Heart right ventricle (tissue), 16 donors: ENCODE measurements at regions not wholly inside any gene's neighbourhood (a gene's known extent, or its start where the extent isn't known, plus 50 kb on each side); places are given as distances from the start of the nearest gene placed in this dataset.
"Not testable (repeated sequence)": the region's sequence is repeated elsewhere in the genome, so short reads cannot be mapped to it uniquely, and the experiment has no call there.

Experiments
- ATAC-seq, 8 donors: fragments of 200-7000 bp; cut with Tn5 transposase; one replicate each; pipeline ENCODE4 v1.9.1; 2020; ENCODE audit warnings: mild to moderate bottlenecking in 8 of 8, moderate library complexity in 8 of 8, moderate number of reproducible peaks in 1 of 8
- DNase-seq, 2 donors: peaks; one replicate each; pipeline ENCODE4 v3.0.0-alpha.2; 2020
- H3K27ac ChIP-seq, 10 donors: fragments of 200-600 bp; sonication (generic) in 2 of 10; one replicate each; pipeline versions ENCODE4 v1.5.0 to v1.8.0; 2020 to 2022; ENCODE audit warnings: mild to moderate bottlenecking in 3 of 10
- H3K27me3 ChIP-seq, 7 donors: fragments of 200-600 bp; one replicate each; pipeline ENCODE4 v1.8.0; 2021 to 2022; ENCODE audit warnings: mild to moderate bottlenecking in 2 of 7
- H3K36me3 ChIP-seq, 9 donors: fragments of 200-600 bp; sonication (generic) in 1 of 9; one replicate each; pipeline versions ENCODE4 v1.5.0 to v1.8.0; 2020 to 2022; ENCODE audit warnings: mild to moderate bottlenecking in 2 of 9
- H3K4me1 ChIP-seq, 9 donors: fragments of 200-600 bp; sonication (generic) in 1 of 9; one replicate each; pipeline versions ENCODE4 v1.5.0 to v1.8.0; 2020 to 2022; ENCODE audit warnings: mild to moderate bottlenecking in 4 of 9
- H3K4me3 ChIP-seq, 10 donors: fragments of 200-600 bp; sonication (generic) in 2 of 10; one replicate each; pipeline versions ENCODE4 v1.5.0 to v1.8.0; 2020 to 2022; ENCODE audit warnings: mild to moderate bottlenecking in 7 of 10, moderate library complexity in 2 of 10
- H3K9me3 ChIP-seq, 11 donors: fragments of 200-600 bp in 10 of 11; sonication (generic) in 2 of 11; one replicate each; pipeline versions ENCODE4 v1.5.0 to v1.8.0; 2013 to 2022; ENCODE audit warnings: mild to moderate bottlenecking in 2 of 11, control low read depth in 1 of 11, moderate library complexity in 1 of 11
- WGBS, 2 donors: extraction: QIAGEN DNeasy Blood & Tissue Kit; methylation state at CpG; one replicate each; pipeline ENCODE4 v1.1.7; 2013; ENCODE audit warnings: inconsistent platforms in 1 of 2; 5-methylcytosine and 5-hydroxymethylcytosine counted together
- intact Hi-C, 10 donors: fragments of 100-400 bp; cut with DNase I; formaldehyde crosslinking; loops; one replicate each; pipeline versions ENCODE4 v1.11.1 to v1.14.2; 2022
- TF ChIP-seq, protein P1 (sequence below), 9 donors: fragments of 200-600 bp; sonication (generic) in 2 of 9; IDR thresholded peaks; one replicate each; pipeline versions ENCODE4 v1.5.0 to v1.8.0; 2021 to 2022; ENCODE audit warnings: antibody characterized with exemption in 9 of 9, mild to moderate bottlenecking in 5 of 9, moderate library complexity in 1 of 9
- donor health status: Arrhythmogenic right ventricular cardiomyopathy.
- donor health status: ischemic (EF 13 %, LVEDD 7.1; RV severe dilation, severe dysfunction).
- donor health status: healthy with polysubstance abuse.
- donor health status: DM: no; HTN: yes; CAD: no.
- donor health status: DM: no; HTN: no; CAD: no.
- donor health status: ischemic (EF 25% LVEDD 6.9; RV normal size, moderate dysfunction).
- donor health status: ischemic (EF 25% LVEDD 5.7; RV mildly dilated, moderate dysfunction).
- donor health status: healthy.
- donor health status: DM: yes; HTN: yes; CAD: no.
- donor health status: Ischemic cardiomyopathy.
- donor health status: ischemic (EF 35%, LVEDD 5.7; RV mildly dilated, moderate dysfunction).
- donor health status: nonischemic (EF 11% LVEDD 7.7; RV severe dilation, severe dysfunction).
- donor health status: DM: yes; HTN: yes; CAD: no.
- donor health status: PGD.
- donor health status: ischemic (EF 29% LVEDD 5.4; RV normal size, mild dysfunction).
- donor health status: nonischemic (EF 23%, LVEDD 6.1; RV moderate dilation, normal function).

DNA sequence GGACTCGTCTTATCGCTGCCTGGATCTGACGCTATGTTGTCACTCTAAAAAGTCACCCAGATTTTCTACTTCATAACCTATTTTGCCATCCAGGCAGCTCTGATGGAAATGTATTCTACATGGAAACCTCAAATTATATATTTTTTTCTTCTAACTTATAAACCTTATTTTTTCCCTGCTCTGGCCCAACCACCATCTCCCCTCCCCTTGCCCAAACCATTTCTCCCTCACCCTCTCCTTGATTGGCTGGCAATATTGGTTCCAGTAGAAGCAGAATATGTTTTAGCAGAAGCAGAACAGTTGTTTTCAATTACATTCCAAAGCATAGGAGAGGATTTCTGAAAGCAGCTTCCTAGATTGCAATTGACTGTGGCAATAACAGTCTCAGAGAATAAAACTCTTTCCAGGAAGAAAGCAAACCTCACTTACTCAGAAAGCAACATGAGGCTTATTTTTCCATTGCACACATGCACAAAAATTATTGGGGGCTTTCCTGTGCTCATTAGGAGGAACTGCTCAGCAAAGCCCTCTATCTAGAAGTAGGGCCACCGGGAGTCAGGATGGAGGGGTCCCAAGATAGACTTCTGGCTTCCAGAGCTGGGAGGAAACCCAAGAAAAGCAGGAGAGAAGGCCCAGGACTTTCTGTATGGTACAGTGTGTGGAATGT is 191.8 kb downstream of the ESM1 start:
- H3K27ac ChIP-seq, result no peak overlapping the region
- peaks cover 0 to 17% (median 6%) of the 10 kb centered on the region in 9 donors for H3K4me1 ChIP-seq
- no peaks in the 10 kb centered on the region for H3K36me3 ChIP-seq
- no peaks in the 10 kb centered on the region for H3K9me3 ChIP-seq
- ATAC-seq (peak in 1 of 8 donors; percentile 76), DNase-seq (no peak)
- no peak overlapping the region for H3K4me3 ChIP-seq
- intact Hi-C loops, result no loop called here
- WGBS, 2 donors, result 83 to 88% methylated on average over 4 of the region's 4 CpGs
- no peaks in the 10 kb centered on the region for H3K27me3 ChIP-seq
- TF ChIP-seq, protein P1, sequence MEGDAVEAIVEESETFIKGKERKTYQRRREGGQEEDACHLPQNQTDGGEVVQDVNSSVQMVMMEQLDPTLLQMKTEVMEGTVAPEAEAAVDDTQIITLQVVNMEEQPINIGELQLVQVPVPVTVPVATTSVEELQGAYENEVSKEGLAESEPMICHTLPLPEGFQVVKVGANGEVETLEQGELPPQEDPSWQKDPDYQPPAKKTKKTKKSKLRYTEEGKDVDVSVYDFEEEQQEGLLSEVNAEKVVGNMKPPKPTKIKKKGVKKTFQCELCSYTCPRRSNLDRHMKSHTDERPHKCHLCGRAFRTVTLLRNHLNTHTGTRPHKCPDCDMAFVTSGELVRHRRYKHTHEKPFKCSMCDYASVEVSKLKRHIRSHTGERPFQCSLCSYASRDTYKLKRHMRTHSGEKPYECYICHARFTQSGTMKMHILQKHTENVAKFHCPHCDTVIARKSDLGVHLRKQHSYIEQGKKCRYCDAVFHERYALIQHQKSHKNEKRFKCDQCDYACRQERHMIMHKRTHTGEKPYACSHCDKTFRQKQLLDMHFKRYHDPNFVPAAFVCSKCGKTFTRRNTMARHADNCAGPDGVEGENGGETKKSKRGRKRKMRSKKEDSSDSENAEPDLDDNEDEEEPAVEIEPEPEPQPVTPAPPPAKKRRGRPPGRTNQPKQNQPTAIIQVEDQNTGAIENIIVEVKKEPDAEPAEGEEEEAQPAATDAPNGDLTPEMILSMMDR (IDR thresholded peaks at IDR 0.05), result no peak

DNA sequence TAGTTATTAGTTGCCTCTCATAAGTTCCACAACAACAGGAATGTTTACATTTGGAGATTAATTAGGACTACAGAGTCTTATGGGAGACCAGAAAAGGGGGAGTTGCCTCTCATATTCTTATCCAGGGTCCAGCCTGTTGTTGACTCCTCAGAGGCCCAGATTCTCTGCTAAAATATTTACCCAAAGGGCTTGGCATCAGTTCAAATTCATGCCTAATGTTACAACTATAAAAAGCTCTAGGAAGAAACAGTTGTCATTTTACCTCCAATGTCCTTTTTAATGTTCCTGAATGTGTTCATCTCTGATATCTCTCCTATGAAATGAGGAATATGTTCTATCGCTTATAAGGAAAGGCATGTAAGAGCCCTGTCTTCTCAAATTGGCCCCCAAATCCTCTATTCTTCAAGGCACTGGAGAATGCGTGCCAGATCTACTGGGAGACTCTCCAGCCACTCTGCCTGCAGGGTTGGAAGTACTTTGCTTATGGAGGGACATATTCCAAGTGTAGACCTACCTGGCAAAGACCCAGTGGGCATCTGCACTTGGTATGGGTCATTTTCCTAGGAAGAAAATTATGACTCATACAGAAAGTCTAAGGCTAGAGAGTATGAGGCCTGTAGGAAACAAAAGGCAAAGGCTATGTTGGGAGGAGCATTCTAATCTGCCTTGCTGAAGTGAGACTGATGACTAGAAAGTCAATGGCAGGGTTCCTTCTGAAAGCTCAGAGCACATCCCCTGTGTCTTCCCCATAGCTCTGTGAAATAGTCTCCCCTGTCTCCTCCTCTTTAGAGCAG is 192.6 kb downstream of the ESM1 start:
- TF ChIP-seq, protein P1 (IDR thresholded peaks at IDR 0.05), result no peak
- peaks cover 0 to 17% (median 6%) of the 10 kb centered on the region in 9 donors for H3K4me1 ChIP-seq
- ATAC-seq (peak in 5 of 8 donors; percentile 46 to 91 (median 56)), DNase-seq (no peak)
- 44 to 46% methylated on average over 2 of the region's 2 CpGs for WGBS, 2 donors
- H3K9me3 ChIP-seq, result peaks cover 0 to 5% (median 0%) of the 10 kb centered on the region in 11 donors
- H3K4me3 ChIP-seq, result no peak overlapping the region
- intact Hi-C loops, result no loop called here
- no peaks in the 10 kb centered on the region for H3K36me3 ChIP-seq
- H3K27ac ChIP-seq, result no peak overlapping the region
- H3K27me3 ChIP-seq, result no peaks in the 10 kb centered on the region

DNA sequence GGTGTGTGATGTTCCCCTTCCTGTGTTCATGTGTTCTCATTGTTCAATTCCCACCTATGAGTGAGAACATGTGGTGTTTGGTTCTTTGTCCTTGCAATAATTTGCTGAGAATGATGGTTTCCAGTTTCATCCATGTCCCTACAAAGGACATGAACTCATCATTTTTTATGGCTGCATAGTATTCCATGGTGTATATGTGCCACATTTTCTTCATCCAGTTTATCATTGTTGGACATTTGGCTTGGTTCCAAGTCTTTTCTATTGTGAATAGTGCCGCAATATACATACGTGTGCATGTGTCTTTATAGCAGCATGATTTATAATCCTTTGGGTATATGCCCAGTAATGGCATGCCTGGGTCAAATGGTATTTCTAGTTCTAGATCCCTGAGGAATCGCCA is 197.5 kb downstream of the ESM1 start:
- not testable (repeated sequence) for H3K36me3 ChIP-seq, ATAC-seq, H3K4me3 ChIP-seq, H3K27me3 ChIP-seq, DNase-seq, H3K27ac ChIP-seq
- intact Hi-C loops, result loop anchor here in 3 of 10 donors (5.0 kb wide), 1 partner anchor 44 kb away; no protein-coding TSS in a partner anchor
- WGBS, 2 donors, result 91 to 100% methylated on average over 3 of the region's 3 CpGs
- H3K9me3 ChIP-seq, result peaks cover 0 to 20% (median 0%) of the 10 kb centered on the region in 11 donors
- H3K4me1 ChIP-seq, result peaks cover 0 to 27% (median 11%) of the 10 kb centered on the region in 9 donors

DNA sequence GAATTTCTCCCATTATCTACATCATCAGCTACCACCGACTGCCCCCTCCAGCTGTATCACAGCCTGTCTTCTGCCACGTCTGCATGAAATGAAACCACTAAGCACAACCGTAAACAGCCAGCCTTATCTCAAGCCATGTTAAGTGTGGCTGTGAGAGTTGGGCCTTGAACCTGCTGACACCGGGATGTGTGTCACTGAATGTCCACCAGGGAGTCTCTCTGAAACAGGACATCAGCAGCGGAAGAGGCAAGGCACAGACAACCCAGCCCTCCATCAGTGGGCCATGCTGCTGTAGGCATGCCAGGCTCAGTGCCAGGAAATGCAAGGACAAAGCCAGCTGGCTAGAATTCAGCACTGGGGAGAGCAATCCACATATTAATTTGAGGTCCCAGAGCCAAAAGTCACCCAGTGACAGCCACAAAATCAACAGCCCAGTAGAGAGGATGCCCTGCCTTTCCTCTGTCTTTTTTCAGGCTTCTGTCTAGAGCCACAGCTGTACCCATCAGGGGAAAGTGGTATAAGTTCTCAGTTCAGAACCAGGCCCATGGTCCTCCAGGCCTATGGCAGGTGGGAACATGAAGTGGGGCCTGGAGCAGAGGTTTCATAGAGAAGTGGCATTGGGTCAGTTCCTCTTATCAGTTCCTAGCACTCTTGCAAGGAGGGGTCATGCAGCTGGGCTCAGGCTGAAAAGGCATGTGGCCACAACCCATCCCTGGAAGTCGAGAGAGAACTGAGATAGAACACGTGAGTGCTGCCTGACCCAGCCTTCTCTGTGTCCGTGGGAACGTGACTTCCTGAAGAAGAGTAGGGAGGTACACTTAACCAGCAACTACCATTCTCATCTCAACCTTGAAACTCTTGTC is 199.4 kb downstream of the ESM1 start:
- DNase-seq, result peak; percentile 54 to 65
- TF ChIP-seq, protein P1 (IDR thresholded peaks at IDR 0.05), result peak in 6 of 9 donors; percentile 13 to 37 (median 24)
- Histone ChIP-seq H3K27ac (peak overlapping the region in 9 of 10 donors; percentile 28 to 72 (median 48)), H3K4me3 (no peak overlapping the region), H3K27me3 (no peaks in the 10 kb centered on the region), H3K4me1 (peaks cover 0 to 22% (median 7%) of the 10 kb centered on the region in 9 donors), H3K9me3 (peaks cover 0 to 30% (median 0%) of the 10 kb centered on the region in 11 donors), H3K36me3 (no peaks in the 10 kb centered on the region)
- peak; percentile 65 to 99 (median 94) for ATAC-seq
- WGBS, 2 donors, result 23 to 35% methylated on average over 9 of the region's 9 CpGs
- intact Hi-C loops, result loop anchor here in 3 of 10 donors (5.0 kb wide), 1 partner anchor 46 kb away; no protein-coding TSS in a partner anchor
